VCaP (cell line): ENCODE measurements at regions not wholly inside any gene's neighbourhood (a gene's known extent, or its start where the extent isn't known, plus 50 kb on each side); places are given as distances from the start of the nearest gene placed in this dataset.
"Not testable (repeated sequence)": the region's sequence is repeated elsewhere in the genome, so short reads cannot be mapped to it uniquely, and the experiment has no call there.

Experiments used
- H3K27ac ChIP-seq: fragments of 450-650 bp; 2 replicates; pipeline ENCODE4 v1.5.1; 2017
- TF ChIP-seq, protein P1 (sequence below): fragments of 450-650 bp; conservative IDR thresholded peaks from 2 replicates; pipeline ENCODE4 v1.5.1; 2017; ENCODE audit warnings: mild to moderate bottlenecking, moderate library complexity

GRCh38 chr1:30524840-30525617, 198.4 kb downstream of the MATN1 start:
- TF ChIP-seq, protein P1, sequence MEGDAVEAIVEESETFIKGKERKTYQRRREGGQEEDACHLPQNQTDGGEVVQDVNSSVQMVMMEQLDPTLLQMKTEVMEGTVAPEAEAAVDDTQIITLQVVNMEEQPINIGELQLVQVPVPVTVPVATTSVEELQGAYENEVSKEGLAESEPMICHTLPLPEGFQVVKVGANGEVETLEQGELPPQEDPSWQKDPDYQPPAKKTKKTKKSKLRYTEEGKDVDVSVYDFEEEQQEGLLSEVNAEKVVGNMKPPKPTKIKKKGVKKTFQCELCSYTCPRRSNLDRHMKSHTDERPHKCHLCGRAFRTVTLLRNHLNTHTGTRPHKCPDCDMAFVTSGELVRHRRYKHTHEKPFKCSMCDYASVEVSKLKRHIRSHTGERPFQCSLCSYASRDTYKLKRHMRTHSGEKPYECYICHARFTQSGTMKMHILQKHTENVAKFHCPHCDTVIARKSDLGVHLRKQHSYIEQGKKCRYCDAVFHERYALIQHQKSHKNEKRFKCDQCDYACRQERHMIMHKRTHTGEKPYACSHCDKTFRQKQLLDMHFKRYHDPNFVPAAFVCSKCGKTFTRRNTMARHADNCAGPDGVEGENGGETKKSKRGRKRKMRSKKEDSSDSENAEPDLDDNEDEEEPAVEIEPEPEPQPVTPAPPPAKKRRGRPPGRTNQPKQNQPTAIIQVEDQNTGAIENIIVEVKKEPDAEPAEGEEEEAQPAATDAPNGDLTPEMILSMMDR = no peak
- peak overlapping the region; percentile 35; the same call in 1 of the 2 replicates for H3K27ac ChIP-seq

- not testable (repeated sequence) for H3K27ac ChIP-seq
These were observed 199.3 kb downstream of the MATN1 start for GRCh38 chr1:30524025-30524555.

DNA sequence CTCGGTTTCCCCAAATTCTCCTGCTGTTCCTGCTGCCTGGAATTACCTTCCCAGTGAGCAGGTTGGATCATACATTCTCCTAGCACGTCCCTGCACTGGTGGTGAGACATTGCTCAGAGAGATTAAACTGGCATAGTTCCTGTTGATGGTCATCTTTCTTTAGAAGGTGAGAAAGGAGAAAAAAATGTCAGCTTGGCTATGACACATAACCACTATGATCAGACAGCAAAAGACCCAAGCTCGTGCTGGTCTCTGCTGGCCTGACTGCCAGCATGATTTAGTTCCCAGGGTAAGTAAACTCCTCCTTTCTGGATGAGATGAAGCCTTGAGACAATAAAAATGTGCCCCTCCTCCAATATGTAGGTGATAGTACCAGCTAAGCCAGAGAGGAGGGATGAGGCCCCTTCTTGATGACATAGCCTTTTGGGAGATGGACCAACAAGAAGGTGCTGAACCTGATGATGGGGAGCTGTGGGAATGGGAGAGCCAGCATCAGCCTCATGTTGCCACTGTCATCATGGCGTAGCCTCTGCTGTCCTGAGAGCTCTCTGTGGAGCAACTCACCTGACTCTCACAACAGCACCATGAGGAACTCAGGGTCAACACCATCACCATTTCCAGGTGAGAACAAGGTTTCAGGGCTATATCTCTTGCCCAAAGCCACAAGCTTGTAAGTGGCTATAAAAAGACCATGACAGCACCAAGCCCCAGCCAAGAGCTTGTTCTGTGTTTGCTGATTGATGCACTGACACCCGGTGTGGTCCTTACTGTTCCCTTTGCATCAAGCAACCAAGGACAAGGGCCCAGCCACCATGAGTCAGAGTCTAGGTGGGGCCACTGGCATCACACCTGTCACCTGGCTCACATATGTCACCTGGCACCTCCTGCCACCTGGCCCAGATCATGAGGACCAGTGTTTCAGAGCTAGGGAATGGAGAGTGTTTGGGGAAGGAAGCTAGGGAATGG, 200.0 kb downstream of the MATN1 start:
- no peak overlapping the region; the same call in 1 of the 2 replicates for H3K27ac ChIP-seq
- TF ChIP-seq, protein P1 = no peak

DNA sequence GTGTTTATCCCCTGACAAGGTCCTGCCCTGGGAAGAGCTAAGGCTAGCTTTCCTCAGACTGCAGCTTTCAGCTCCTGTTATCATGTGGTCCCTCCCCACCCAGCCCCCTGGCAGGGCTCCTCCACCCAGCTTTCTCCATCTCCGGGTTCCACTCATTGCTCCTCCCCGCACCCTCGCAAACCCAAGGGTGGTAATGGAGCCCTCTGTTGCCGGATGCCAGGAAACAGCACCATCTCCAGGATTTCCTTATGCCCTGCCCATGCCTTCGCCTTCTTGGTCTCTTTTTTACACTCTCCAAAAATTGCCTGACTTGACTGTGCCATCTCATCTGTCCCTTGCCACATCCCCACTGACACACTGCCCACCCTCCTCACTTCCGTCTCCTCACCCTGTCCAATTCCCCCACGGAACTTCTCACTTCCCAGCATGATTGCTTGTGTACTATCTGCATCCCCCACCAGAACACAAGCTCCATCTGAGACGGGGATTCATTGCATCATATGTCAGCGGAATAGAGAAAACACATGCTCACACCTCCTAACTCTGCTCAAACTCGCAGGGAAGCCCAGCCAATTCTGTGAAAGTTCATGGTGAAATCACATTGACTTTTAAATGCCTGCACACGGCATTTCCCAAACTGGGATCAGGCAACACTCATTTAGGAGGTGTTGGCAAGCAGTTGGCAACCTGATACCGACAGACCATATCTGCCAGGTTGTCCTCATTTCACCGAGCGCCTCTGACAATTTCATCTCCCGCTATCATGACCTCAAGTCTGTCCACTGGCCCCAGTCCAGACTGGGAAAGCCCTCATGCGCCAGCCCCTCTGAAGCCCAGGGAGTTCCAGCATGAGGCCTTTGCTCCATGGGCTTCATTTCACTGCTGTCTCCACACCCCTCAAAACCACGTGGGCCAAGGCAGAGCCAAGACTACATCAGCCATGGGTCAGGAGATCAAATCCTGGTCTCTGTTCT, 201.1 kb downstream of the MATN1 start:
- TF ChIP-seq, protein P1 = no peak
- H3K27ac ChIP-seq = no peak overlapping the region; the same call in 1 of the 2 replicates

DNA sequence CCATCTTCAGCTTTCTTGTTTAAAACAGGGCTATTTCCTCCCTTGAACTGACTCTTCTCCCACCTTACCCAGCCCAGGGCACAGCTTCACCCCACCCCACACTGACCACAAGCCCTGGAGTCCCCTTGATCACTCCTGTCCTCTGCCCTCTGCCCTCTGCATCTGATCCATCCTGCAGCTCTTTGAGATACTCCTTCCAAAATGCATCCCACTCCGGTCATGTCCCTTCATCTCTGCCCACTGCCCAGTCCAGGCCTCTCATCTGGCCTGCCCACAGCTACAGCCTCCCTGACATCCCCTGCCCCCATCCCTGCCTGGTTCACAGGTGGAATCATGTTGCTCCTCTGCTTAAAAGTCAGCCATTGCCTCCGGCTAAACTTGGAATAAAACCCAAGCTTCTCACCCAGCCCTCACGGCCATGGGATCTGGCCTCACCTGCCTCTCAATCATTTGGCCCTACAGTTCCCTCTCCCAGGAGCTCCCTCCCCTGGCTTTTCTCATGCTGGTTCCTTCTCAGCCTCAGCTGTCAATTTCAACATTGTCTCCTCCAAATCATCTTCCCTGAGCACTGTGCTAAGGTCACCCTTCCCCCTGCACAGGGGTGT, 202.0 kb downstream of the MATN1 start:
- H3K27ac ChIP-seq = no peak overlapping the region
- TF ChIP-seq, protein P1 = no peak

GRCh38 chr1:30520476-30520875, 202.9 kb downstream of the MATN1 start:
- H3K27ac ChIP-seq = no peak overlapping the region
- TF ChIP-seq, protein P1 = no peak
